Adrenal gland (tissue), 5 donors: ENCODE measurements at regions not wholly inside any gene's neighbourhood (a gene's known extent, or its start where the extent isn't known, plus 50 kb on each side); places are given as distances from the start of the nearest gene placed in this dataset.

Experiments used
- CTCF ChIP-seq, 6 experiments: fragments of 450-650 bp in 4 of 6; fragments of 200-600 bp in 2 of 6; sonication (generic) in 1 of 6; IDR thresholded peaks; 1 replicate in 5 of 6; 2 replicates in 1 of 6; pipeline versions ENCODE4 v1.5.1 to v1.8.0; 2016 to 2021; ENCODE audit warnings: antibody characterized with exemption in 6 of 6, mild to moderate bottlenecking in 2 of 6, moderate library complexity in 1 of 6
- POLR2A ChIP-seq, 2 donors: fragments of 450-650 bp; IDR thresholded peaks; one replicate each; pipeline ENCODE4 v1.6.1; 2017; ENCODE audit warnings: antibody characterized with exemption in 2 of 2, mild to moderate bottlenecking in 2 of 2, moderate library complexity in 1 of 2
- donor health status: DM: no; HTN: no; CAD: no.

DNA sequence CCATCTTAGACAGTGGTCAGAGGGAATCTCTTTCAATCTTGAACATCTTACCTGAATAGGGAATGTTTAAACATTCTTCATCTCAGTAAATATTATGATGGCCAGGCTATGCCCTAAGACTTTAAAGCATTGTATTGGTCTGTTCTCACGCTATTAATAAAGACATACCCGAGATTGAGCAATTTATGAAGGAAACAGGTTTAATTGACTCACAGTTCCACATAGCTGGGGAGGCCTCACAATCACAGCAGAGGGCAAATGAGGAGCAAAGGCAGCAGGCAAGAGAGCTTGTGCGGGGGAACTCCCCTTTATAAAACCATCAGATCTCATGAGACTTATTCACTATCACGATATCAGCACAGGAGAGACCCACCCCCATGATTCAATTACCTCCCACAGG is 55.3 kb upstream of the SOX9 start:
- TF ChIP-seq CTCF (IDR thresholded peaks at IDR 0.05) (no peak), POLR2A (IDR thresholded peaks at IDR 0.05) (no peak)
